Left ventricle myocardium inferior (tissue), 1 donor: ENCODE measurements at regions not wholly inside any gene's neighbourhood (a gene's known extent, or its start where the extent isn't known, plus 50 kb on each side); places are given as distances from the start of the nearest gene placed in this dataset.

Source experiments
- DNase-seq: peaks from one replicate; pipeline ENCODE4 v3.0.0-alpha.2; 2020
- H3K27ac ChIP-seq: fragments of 200-600 bp; replicated peaks from 2 replicates; pipeline ENCODE4 v1.8.0; 2021
- H3K27me3 ChIP-seq: fragments of 200-600 bp; 2 replicates; pipeline ENCODE4 v1.8.0; 2021; ENCODE audit warnings: low read depth
- H3K36me3 ChIP-seq: fragments of 200-600 bp; 2 replicates; pipeline ENCODE4 v1.8.0; 2021
- H3K4me1 ChIP-seq: fragments of 200-600 bp; 2 replicates; pipeline ENCODE4 v1.8.0; 2021
- H3K4me3 ChIP-seq: fragments of 200-600 bp; 2 replicates; pipeline ENCODE4 v1.8.0; 2021; ENCODE audit warnings: mild to moderate bottlenecking, moderate library complexity
- H3K9me3 ChIP-seq: fragments of 200-600 bp; replicated peaks from 2 replicates; pipeline ENCODE4 v1.8.0; 2021
- intact Hi-C: fragments of 100-400 bp; cut with micrococcal nuclease; formaldehyde crosslinking; loops from one replicate; pipeline ENCODE4 v1.11.0; 2022
- TF ChIP-seq, protein P1 (sequence below): fragments of 200-600 bp; IDR thresholded peaks from 2 replicates; pipeline ENCODE4 v1.8.0; 2021; ENCODE audit warnings: antibody characterized with exemption, mild to moderate bottlenecking, borderline replicate concordance
- donor health status: DM: no; HTN: yes; CAD: no; lungs with severe emphysema.

DNA sequence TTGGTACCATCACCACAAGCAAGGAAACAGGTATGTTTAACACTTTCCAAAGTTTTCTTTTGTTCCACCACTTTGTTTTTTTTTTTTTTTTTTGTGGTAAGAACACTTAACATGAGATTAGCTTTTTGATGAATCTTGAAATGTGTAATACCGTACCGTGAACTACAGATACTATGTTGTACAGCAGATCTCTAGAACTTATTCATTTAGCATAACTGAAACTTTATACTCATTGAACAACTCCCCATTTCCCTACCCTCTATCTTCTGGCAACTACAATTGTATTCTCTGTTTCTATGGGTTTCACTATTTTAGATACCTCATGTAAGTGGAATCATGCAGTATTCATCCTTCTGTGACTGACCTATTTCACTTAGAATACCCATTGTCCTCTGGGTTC, 162.7 kb upstream of the ITGB1 start:
- Histone ChIP-seq H3K9me3 (no peaks in the 10 kb centered on the region), H3K4me3 (no peak overlapping the region), H3K27ac (no peak overlapping the region), H3K27me3 (no peaks in the 10 kb centered on the region), H3K36me3 (no peaks in the 10 kb centered on the region), H3K4me1 (peaks cover 22% of the 10 kb centered on the region)
- TF ChIP-seq, protein P1, sequence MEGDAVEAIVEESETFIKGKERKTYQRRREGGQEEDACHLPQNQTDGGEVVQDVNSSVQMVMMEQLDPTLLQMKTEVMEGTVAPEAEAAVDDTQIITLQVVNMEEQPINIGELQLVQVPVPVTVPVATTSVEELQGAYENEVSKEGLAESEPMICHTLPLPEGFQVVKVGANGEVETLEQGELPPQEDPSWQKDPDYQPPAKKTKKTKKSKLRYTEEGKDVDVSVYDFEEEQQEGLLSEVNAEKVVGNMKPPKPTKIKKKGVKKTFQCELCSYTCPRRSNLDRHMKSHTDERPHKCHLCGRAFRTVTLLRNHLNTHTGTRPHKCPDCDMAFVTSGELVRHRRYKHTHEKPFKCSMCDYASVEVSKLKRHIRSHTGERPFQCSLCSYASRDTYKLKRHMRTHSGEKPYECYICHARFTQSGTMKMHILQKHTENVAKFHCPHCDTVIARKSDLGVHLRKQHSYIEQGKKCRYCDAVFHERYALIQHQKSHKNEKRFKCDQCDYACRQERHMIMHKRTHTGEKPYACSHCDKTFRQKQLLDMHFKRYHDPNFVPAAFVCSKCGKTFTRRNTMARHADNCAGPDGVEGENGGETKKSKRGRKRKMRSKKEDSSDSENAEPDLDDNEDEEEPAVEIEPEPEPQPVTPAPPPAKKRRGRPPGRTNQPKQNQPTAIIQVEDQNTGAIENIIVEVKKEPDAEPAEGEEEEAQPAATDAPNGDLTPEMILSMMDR = no peak
- intact Hi-C loops = no loop called here
- DNase-seq = no peak

DNA sequence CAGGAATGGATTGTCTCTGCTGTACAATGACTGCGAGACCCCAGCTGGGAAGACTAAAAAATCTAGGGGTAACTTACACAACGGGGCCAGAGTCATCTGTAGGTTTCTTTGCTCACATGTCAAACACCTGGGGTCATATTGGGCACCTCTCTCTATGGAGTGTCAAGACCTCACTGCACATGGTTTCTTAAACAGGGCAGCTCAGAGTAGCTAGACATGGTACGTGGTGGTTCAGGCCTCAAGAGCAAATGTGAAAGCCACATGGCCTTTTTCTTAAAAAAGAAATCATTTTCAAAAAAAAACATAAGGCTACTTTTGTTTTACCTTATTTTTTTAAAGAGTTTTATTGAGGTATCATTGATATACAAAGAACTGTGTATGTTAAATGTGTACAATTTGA, 162.2 kb upstream of the ITGB1 start:
- Histone ChIP-seq H3K4me3 (no peak overlapping the region), H3K9me3 (no peaks in the 10 kb centered on the region), H3K4me1 (peaks cover 19% of the 10 kb centered on the region), H3K27ac (no peak overlapping the region), H3K36me3 (no peaks in the 10 kb centered on the region), H3K27me3 (no peaks in the 10 kb centered on the region)
- intact Hi-C loops = no loop called here
- no peak for DNase-seq
- TF ChIP-seq, protein P1 = no peak

DNA sequence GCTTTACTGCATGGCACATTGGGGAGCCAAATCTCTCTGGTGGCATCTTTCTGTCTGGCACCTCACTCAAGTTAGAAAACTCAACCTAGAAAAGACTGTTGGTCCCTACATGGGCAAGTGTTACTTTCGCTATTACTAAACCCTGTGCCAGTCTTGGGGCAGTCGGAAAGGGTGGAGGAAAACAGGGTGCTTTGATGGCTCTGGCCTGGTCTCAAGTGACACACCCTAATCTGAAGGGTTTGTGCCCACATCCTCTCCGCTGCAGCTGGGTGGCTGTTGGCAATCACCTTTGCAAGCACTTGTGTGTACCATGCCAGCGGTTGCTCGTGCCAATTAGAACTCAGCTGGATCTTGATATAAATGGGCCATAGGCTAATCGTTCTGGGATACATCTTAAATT, 159.8 kb upstream of the ITGB1 start:
- H3K27me3 ChIP-seq = no peaks in the 10 kb centered on the region
- H3K4me1 ChIP-seq = peaks cover 32% of the 10 kb centered on the region
- H3K36me3 ChIP-seq = no peaks in the 10 kb centered on the region
- H3K4me3 ChIP-seq = no peak overlapping the region
- DNase-seq = no peak
- H3K27ac ChIP-seq = no peak overlapping the region
- TF ChIP-seq, protein P1 = no peak
- intact Hi-C loops = no loop called here
- H3K9me3 ChIP-seq = no peaks in the 10 kb centered on the region

DNA sequence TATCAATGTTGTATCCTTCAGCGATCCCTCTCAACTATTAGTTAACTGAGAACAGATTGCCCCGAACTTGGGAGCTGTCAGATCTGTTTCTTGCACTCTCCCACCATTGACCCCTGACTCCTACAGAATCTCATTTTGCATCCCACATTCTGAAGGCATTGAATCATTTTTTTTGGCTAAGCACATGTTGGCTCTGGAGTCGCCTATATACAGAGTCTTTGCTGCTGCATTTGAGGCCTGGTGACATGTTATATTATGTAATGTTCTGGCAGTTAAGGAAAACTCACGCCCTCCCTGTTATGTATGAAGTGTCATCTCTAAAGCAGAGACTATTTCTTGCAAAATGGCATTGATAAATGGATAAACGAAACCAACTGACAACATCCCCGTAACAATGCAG, 159.2 kb upstream of the ITGB1 start:
- Histone ChIP-seq H3K27me3 (no peaks in the 10 kb centered on the region), H3K27ac (no peak overlapping the region), H3K36me3 (no peaks in the 10 kb centered on the region), H3K4me1 (peaks cover 35% of the 10 kb centered on the region), H3K9me3 (no peaks in the 10 kb centered on the region), H3K4me3 (no peak overlapping the region)
- intact Hi-C loops = no loop called here
- TF ChIP-seq, protein P1 = no peak
- no peak for DNase-seq

DNA sequence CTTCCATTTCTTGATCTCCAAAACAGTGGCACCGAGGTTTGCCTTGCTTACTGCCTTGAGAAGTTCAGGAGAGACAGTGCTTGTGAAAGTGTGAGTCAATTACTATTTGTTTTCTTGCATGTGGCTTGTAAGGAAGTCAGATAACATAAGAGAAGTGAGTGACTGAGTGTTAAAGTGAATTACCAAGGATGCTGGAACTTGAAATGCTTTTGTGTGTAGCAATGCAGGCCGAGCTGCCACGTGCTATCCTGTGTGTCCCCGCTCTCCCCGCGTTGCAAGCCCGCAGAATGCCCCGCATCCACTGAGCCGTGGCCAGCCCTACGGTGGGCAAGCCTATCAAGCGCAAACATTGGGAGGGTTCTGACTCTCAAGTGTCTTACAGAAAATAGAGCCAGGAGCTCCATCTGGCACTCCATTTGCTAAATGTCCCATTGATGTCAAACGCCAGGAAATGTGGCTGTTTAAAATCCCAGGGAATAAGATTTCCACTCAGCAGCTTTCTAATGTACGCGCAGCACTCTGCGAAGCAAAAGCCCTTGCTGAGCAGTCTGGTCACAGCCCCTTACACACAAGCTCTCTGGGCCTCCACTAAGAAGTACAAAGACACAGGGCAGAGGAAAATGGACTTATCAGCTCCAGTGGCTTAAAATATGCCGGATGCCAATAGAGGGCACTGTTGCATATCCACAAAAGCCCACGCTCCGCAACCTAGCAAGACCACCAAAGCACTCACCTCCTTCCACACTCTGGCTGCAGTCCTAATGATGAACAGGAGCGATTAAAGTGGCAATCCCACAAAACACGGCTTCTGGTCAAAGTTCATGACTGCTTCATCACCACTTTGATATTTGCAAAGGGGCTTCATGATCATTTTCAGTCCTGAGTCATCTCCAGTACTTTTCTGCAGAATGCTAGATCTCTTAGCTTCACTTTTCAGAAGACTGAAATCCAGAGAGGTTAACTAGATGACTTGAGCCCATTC, 158.0 kb upstream of the ITGB1 start:
- peak overlapping the region; percentile 37 for H3K27ac ChIP-seq
- no peaks in the 10 kb centered on the region for H3K9me3 ChIP-seq
- no peak for DNase-seq
- H3K4me1 ChIP-seq = peaks cover 46% of the 10 kb centered on the region
- H3K36me3 ChIP-seq = no peaks in the 10 kb centered on the region
- no peaks in the 10 kb centered on the region for H3K27me3 ChIP-seq
- TF ChIP-seq, protein P1 = peak; percentile 73
- intact Hi-C loops = no loop called here
- no peak overlapping the region for H3K4me3 ChIP-seq
